HG02763 (cell line): ENCODE measurements at regions not wholly inside any gene's neighbourhood (a gene's known extent, or its start where the extent isn't known, plus 50 kb on each side); places are given as distances from the start of the nearest gene placed in this dataset.

Experiments
- ATAC-seq: cut with Tn5 transposase; IDR thresholded peaks from one replicate; pipeline ENCODE4 v1.9.1; 2021; ENCODE audit warnings: mild to moderate bottlenecking, moderate library complexity; ENCODE audit not compliant: unreplicated experiment

DNA sequence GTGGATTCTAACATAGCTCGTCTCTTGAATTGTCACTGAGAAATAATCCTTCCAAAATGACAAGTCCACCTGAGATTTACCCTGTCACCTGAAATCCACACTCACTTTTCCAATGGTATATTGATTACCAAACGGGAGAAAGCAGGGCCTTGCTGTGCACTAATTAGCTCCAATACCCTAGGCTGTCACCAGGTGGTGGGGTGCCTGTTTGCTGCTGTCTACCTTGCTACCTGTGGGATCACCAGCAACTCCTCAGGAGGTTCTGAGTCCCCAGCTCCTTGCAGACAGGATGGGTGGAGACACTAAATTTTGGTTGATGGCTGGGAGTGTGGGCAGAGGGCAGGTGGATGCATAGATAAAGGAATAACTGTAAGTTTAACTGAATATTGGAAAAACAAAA, 237.2 kb upstream of the ZNF32 start:
- ATAC-seq, result no peak

DNA sequence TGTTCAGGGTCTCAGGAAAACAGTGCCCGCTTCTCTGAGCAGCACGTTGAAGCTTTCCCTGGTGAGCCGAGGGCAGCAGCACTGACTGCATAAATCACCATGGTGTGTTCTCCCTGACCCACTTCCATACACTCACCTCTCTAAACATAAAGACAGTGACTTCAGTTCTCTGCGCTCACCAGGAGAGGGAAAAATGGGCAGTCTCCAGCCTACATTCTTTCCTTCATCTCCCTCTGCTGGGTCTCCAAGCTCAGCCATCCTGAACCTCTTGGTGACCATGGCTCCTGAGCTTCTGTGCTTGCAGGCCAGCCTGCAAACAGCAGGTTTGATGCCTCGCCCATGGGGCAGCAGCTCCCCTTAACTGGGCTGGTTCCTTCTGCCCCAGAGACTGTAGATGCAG, 236.6 kb upstream of the ZNF32 start:
- ATAC-seq, result no peak

DNA sequence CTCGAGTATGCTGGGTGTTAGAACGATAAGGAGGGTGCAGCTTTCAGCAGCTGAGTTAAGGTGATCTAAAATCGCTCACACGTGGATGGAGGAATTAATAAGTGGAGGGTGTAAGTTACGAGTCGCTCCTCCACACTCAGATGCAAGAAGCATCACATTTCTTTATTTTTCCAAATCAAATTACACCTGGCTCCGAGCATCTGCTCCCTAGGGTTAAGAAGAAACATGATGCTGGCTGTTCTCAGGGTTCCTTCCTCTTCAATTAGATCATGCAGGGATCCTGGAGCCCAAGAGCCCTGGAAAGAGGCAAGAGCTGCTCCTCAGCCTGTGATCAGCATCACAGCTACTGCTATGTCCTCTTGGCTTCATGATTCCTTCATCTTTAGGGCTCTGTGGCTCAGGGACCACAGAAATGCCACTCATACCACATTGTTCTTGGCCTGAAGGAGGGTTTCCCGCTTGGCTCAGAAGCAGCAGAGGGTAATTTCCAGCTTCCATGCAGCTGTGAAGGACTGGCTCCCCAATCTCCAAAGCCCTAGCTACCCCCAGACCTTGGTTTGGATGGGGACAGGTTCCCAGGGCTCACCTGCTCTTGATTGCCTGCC, 235.9 kb upstream of the ZNF32 start:
- ATAC-seq, result no peak

DNA sequence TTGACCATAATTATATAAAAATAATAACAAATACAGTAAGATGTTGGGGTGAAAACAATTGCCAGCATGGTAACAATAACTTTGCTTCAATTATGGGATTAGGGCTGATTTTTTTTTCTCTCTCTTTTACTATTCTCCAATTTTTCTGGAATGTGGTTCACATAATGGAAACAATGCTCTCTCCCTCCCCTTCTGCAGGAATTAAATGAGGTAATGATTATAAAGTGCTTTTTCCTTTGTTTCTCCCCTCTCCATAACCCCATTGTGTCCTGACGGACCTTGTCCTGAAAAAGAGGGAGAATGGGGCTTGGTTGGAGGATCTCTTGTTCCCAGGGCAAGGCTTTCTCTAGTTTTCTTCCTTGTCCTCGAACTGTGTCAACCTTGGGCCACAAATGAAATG, 234.0 kb upstream of the ZNF32 start:
- ATAC-seq, result no peak

DNA sequence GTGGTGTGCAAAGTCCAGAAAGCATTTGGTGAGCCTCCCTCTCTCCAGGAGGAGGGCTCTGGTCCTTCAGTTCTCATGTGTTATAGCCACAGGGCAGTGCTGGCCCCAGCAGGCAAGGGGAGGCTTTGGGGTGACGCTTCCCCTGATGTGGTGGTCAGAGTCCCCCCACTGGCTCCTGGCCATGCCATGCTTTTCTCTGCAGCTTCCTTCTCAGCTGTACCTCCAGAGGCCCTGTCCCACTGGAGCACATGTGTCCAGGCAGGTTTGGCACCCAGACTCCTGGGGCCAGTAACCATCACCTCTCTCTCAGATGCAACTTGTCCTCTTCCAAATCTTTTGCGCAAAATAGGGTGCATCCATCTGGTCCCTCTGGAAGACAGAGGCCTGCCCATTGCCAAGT, 233.0 kb upstream of the ZNF32 start:
- ATAC-seq, result no peak

DNA sequence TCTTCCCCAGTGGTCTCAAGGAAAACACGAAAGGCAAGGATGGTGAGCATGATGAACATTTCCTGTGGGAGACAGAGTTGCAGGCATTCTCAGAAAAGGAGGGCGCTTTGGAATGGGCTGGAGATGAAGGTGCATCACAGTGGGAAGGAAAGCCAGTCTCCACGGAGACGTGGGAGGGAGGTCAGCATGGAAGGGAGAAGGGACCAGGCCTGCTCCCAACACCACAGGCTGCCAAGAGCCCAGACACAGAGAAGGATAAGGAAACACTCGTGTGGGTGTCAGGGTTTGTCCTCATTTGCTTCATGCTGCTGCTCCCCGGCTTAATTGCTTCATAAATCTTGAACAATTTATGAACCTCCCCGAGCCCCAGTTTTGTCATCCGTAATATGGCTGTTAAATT, 231.5 kb upstream of the ZNF32 start:
- no peak for ATAC-seq

DNA sequence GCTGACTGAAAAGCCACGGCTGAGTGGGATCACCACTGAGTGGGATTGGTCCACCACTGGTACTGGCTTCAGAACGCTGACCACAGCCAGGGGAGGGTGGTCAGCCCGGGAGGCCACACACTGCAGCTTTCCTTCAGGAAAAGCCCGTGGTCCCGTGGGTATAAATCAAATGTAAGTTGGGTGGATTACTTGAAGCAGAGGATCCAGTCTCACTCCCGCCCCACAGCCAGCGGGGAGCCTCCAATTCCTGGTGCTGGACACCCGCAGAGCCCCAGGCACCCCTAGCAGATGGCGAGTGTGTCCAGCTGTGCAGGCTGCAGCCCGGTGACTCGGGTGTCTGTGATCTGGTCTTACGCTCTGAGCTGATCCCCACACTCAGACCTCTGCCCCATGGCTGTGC, 231.1 kb upstream of the ZNF32 start:
- ATAC-seq, result no peak

DNA sequence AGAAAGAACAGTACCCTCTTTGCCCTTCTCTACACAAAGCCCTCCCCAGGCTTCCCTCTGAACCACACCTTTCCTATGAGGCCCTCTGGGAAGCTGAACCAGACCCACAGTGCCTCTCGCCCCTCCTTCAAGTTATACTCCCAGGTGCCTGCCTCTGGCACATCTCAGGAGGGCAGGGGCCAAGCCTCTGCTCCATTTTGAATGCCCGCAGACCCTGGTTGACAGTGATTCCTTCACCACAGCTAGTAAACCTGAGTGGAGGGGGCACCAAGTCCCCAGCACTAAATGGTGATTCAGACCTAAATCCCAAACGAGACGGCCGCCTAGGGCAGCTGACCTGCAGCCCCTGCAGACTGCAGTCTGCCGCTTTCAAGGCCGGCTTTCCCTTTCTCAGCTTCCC, 230.5 kb upstream of the ZNF32 start:
- no peak for ATAC-seq

DNA sequence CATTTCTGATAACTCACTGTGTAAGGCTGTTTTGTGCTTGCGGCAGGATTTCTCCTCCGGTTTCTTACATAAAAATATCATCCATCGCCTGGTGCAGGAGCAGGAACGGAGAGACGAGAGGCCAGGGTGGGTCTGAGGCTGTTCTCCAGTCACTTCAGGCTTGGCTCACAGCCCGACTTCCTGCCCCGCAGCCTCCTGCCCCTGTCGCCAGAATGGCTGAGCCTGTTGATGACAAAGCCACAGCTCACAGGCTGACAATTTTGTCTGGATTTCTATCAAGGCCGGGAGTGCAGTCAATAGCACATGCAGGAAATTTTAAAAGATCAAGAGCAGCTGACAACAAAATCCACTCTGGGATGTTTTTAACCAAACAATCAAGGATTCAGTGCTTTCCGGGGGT, 229.7 kb upstream of the ZNF32 start:
- no peak for ATAC-seq

DNA sequence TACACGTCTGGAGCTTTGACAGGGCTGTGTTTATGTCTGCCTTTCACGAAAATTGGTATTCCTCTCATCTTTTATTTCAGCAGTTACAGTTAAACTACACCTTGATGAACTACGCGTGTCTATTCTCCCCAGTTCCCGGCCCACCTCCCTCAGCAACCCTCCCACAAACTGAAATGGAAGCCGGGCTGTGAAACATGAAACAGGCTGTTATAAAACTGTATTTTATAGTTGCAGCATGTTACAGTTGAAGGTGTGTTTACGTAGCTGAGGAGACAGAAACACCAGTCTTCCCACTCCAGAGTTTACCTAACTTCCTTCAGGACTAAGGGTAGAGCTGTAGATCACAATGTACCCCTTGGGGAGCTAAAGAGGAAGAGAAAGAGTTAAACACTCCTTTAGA, 228.3 kb upstream of the ZNF32 start:
- no peak for ATAC-seq

DNA sequence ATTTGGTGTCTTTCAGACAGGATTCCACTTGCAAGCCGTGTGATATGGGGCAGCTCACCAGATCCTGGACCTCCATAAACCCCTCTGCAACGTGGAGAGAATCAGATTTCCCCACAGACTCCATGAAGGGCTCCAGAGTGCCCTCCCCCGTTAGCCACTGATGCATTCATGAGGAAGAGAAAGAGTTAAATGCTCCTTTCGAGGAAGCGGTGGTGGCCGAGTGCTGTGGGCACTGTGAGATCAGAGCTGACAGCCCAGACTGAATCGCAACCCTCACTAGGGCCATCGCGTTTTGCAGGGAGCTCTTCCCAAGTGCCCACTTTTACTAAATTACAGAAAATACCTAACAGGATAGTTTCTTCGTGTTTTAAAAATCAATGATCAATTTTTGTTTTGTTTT, 226.3 kb upstream of the ZNF32 start:
- ATAC-seq, result no peak

DNA sequence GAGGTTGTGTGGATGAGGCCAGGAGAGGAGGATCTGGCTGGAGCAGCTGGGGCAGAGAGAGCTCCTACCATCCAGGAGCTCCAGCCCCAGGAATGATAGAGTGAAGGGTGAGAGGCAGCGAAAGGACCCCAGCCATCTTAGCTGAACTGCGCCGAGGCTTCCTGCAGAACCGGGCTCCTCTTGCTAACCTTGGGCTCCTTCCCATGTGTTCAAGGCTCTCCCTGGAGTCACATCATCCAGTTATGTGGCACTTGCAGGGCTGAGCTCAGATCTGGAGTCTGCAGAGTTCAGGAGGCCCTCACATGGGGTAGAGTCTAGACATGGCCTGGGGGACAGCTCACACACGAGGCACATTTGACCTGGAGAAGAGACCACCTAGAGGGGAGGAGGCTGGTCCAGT, 225.0 kb upstream of the ZNF32 start:
- ATAC-seq, result no peak

DNA sequence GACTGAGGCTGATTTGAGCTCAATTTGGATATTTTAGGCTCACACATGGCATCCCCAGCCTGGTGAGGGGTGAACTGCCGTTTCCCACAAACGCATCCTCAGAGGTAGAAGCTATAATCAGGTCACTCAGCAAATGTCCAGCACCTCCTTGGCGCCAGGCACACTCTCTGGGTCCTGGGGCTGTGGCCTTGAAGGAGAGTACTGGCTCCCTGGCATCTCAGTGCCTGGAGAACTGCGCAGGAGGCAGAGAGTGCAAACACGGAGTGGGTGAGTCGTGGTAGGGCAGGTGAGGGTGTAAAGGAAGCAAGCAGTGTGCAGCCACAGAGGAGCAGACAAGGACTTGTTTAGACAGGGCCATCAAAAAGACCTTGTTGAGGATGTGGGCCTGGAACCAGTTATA, 224.0 kb upstream of the ZNF32 start:
- ATAC-seq, result no peak

DNA sequence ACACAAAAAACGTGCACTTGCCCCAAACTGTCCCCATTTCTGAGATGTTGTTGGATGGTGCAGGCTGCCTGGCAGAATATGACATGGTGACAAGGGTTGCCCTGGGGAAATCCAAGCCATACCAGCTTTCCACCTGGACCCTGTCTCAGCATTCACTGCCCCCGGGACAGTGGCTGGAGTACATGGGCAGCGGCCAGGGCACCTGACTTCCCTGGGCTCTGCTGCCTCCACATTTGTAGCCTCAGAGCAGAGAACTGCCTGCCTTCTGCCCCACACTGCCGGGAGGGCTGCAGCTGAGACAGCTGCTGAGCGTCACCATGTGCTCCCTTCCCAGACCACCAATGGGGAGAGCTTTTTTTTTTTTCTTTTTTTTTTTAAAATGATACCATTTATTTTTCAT, 222.9 kb upstream of the ZNF32 start:
- ATAC-seq, result no peak

DNA sequence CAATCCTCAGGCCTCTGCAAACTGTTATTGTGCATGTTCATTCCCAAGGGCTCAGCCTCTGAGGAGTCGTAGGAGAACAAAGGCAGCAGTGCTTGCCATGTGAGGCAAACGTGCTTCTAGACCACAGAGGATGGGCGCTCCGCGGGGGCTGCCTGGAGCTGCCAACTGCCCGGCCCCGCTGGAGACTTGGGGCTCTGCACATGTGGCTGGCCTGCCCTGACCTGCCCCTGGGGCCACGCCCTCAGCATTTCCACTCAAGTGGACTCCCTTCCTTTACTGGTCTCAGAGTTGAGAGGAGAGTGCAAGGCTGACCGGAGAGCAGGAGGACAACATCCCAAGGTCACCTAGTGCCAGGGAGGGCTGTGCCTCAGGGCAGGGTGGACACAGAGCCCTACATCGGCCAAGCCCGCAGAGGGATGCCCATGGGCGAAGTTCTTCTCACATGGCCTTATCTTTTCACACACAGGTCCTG, 222.3 kb upstream of the ZNF32 start:
- no peak for ATAC-seq

DNA sequence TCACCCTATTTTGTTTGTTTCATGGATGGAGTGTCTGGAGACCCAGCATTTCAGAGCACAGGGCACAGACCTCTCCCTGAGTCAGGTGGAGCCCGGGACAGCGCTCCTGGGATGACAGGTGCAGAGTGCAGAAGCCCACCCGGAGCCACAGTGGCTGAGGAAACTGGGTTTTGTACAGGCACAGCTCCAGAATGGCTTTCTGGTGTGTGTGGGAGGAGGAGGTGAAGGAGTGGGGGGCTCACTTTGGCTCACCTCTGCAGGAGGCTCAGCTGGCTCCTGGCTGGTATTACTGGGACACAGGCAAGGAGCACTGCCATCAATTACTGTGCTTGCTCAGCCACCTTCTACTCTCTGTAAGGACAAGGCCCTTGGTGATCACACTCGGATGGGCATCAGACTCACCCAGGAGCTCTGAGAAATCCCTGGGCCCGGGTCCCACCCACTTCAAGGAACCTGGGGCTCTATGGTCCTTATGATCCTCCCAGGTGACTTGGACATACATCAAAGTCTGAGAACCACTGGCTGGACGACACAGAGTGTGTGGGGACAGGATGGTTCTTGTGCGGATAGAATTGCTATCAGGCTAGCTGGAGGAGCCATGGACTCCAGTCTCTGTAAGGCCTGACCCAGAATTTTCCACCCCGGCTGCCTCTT, 221.1 kb upstream of the ZNF32 start:
- no peak for ATAC-seq

DNA sequence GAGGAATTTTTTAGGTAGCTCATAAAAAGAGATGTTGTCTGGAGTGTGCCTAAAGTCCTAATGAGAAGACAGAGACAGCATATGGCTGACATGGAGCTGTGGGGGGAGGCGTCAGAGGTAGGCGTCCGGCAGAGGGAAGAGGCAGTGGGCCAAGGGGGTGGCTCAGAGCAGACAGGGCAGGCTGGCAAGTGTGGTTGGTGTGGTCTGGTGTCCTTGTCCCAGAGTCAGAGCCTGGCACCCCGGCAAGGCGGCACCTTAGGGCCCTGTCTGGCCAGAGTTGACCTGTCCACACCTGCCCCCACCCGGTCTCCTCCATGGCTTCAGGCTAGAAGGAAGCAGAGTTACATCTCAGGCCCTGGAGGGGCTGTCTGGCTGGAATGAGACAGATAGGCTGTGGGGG, 220.3 kb upstream of the ZNF32 start:
- no peak for ATAC-seq

DNA sequence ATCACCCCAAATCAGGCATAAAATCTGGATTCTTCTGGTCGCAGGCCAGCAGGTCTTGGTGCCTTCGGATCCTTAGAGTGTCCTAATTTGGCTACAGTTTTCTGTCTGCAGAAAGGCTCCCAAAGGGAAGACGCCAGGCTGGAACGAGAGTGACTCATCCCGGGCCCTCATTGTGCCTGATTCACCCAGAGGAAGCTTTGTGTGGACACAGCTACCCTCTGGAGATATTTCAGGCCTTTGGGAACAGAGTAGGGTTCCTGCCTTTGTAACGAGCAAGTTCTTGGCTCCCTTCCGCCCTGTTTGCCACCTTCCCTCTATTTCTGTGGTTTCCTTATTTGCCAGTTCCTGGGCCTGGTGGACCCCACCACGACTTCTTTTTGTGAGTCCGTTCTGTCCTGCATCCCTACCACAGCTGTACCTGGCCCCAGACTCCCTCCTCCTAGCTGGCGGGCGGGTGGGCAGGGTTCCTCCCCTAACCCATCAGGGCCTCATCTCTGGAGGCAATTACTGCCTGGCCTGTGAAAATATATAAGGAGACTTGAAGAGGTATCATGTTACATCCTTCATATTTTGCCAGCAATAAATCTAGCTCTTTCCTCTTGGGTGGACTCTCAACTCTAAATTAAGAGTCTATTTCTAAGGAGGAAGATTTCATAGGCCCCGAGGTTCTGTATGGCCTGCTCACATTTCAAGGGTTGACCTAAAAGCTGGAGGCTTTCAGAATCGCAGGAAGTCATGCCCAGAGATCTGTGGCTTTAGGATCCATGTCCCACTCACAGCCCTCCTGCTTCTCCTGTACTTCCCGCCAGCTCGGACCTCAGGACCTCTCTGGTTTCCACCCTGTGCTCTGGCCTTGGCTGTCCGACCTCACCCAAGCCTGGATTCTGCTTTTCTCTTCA, 219.2 kb upstream of the ZNF32 start:
- ATAC-seq, result no peak

DNA sequence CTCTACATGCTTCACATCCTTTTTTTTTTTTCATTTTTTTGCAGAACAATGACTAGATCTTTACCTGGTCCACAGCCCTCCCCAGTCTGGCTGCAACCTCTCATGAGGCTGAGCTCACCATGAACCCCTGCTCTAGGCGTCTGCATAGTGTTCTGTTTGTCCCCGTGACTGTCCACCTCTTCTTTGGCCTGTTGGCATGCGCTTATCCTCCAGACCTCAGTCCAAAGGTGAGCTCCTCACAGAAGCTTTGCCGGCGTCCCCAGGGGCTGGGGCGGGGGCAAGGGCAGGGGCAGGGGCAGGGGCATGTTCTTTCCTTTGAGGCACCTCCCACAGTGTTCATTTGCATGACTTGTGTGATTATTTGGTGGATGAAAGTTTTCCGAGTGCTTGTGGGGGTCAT, 218.4 kb upstream of the ZNF32 start:
- no peak for ATAC-seq

DNA sequence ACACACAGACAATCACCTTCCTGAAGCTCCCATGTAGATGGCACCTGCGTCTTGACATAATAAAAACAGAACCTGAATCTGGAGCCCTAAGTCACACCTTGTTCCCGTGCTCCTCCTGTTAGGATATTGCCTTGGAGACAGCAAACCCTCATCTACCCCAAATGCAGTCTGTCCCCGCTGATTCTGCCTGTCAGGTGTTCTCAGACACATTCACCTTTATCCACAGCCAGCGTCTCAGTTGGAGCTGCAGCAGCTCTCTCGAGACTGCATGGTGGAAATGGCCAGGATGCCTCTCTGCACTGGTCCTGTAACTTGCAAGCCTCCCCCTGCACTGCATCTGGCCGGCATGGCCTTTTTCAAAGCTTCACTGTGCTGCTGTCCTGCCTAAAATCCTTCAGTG, 218.0 kb upstream of the ZNF32 start:
- no peak for ATAC-seq

DNA sequence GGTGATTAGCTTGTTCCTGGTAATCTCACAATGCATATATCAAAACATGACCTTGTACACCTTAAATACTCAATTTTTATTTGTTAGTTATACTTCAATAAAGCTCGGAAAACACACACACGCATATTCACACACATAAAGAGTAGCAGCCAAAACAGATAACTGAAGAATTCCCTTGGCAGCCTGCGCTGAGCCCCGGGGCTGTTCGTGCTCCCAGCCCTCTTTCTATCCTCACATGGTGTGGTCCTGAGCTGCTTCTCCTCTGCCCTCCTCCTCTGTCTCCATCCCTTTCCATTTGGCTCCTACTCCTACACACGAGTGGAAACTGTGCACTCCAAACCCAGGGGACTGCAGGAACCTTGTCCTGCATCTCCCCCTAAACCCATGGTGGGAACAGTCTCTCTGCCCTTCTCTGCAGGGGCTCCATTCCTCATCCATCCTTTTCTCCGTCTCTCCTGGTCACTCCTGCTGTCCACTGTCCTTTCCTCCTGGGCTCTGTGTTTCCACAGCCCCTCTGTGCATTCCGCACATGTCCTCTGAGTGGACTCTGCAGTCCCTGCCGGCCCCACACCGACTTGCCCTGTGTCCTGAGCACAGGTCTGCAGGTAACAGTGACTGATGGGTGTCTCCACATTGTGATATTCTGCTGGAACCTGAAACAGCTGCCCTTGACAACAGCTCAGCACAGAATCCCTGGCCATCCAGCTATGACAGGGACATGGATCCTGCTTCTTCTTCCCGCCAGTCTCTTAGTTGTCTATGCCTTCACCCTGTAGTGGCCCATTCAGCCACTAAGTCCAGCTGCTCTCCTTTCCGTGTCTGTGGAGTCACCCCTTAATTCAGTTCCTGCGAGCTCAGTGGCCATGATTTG, 216.8 kb upstream of the ZNF32 start:
- ATAC-seq, result no peak
